Caco-2 (cell line): ENCODE measurements at regions not wholly inside any gene's neighbourhood (a gene's known extent, or its start where the extent isn't known, plus 50 kb on each side); places are given as distances from the start of the nearest gene placed in this dataset.

Experiments used
- BruUV-seq: library from RNA; stranded (reverse); fragments of 400-500 nt; replicated peaks from 2 replicates; lab custom pipeline; 2021; lab: Mats Ljungman, UMichigan
- CTCF ChIA-PET: fragments of 300-600 bp; sonication (Branson Sonifier 250); formaldehyde crosslinking; loops from one replicate; lab custom pipeline; 2022; ENCODE audit warnings: antibody characterized with exemption; lab: Charles Lee
- POLR2A ChIA-PET: fragments of 300-600 bp; sonication (Branson Sonifier 250); formaldehyde crosslinking; loops from one replicate; lab custom pipeline; 2022; ENCODE audit warnings: antibody characterized with exemption; lab: Charles Lee
- DNase-seq, 2 experiments: peaks; one replicate each; pipeline versions ENCODE4 v3.0.0 to v3.0.0-alpha.2; 2020 to 2022
- H3K27me3 ChIP-seq: replicated peaks from 2 replicates; pipeline ENCODE4 v1.6.0; 2011; ENCODE audit warnings: low read length; ENCODE audit not compliant: control insufficient read depth, insufficient read depth
- H3K36me3 ChIP-seq: 2 replicates; pipeline ENCODE4 v1.5.1; 2011; ENCODE audit warnings: low read length; ENCODE audit not compliant: control insufficient read depth, insufficient read depth
- H3K4me1 ChIP-seq: fragments of 250-450 bp; sonication (Bioruptor Pico); 2 replicates; pipeline ENCODE4 v1.5.1; 2020; ENCODE audit warnings: mild to moderate bottlenecking
- H3K4me3 ChIP-seq: 2 replicates; pipeline ENCODE4 v1.5.1; 2011; ENCODE audit warnings: low read depth, mild to moderate bottlenecking, control low read depth, low read length
- H3K9me3 ChIP-seq: fragments of 250-450 bp; sonication (Bioruptor Pico); 2 replicates; pipeline ENCODE4 v1.5.1; 2020; ENCODE audit warnings: mild to moderate bottlenecking, moderate library complexity
- H3K27ac Mint-ChIP-seq: one replicate; pipeline ENCODE4 v1.8.0; 2022; ENCODE audit warnings: mixed read lengths; ENCODE audit not compliant: unreplicated experiment
- H3K27me3 Mint-ChIP-seq: one replicate; pipeline ENCODE4 v1.8.0; 2022; ENCODE audit warnings: mixed read lengths; ENCODE audit not compliant: insufficient read depth, unreplicated experiment
- H3K36me3 Mint-ChIP-seq: one replicate; pipeline ENCODE4 v1.8.0; 2022; ENCODE audit warnings: mild to moderate bottlenecking, mixed read lengths; ENCODE audit not compliant: insufficient read depth, unreplicated experiment
- H3K4me1 Mint-ChIP-seq: one replicate; pipeline ENCODE4 v1.8.0; 2022; ENCODE audit warnings: low read depth, mixed read lengths; ENCODE audit not compliant: unreplicated experiment
- H3K4me3 Mint-ChIP-seq: one replicate; pipeline ENCODE4 v1.8.0; 2022; ENCODE audit warnings: mild to moderate bottlenecking, moderate library complexity, mixed read lengths; ENCODE audit not compliant: unreplicated experiment
- H3K9me3 Mint-ChIP-seq: one replicate; pipeline ENCODE4 v1.8.0; 2022; ENCODE audit warnings: mixed read lengths; ENCODE audit not compliant: unreplicated experiment
- intact Hi-C: fragments of 100-400 bp; cut with micrococcal nuclease; formaldehyde crosslinking; loops from one replicate; pipeline ENCODE4 v1.10.0; 2022; ENCODE audit not compliant: unreplicated experiment
- TF ChIP-seq, protein P1 (sequence below), 2 experiments: fragments of 200-600 bp in 1 of 2; IDR thresholded peaks; 1 replicate in 1 of 2; 2 replicates in 1 of 2; pipeline versions ENCODE4 v1.5.1 to v1.8.0; 2011 to 2022; ENCODE audit warnings: antibody characterized with exemption in 1 of 2, control low read depth in 1 of 2, inconsistent platforms in 1 of 2, low read depth in 1 of 2, low read length in 1 of 2, mild to moderate bottlenecking in 1 of 2, moderate library complexity in 1 of 2; ENCODE audit not compliant: insufficient read depth in 1 of 2, severe bottlenecking in 1 of 2, unreplicated experiment in 1 of 2

DNA sequence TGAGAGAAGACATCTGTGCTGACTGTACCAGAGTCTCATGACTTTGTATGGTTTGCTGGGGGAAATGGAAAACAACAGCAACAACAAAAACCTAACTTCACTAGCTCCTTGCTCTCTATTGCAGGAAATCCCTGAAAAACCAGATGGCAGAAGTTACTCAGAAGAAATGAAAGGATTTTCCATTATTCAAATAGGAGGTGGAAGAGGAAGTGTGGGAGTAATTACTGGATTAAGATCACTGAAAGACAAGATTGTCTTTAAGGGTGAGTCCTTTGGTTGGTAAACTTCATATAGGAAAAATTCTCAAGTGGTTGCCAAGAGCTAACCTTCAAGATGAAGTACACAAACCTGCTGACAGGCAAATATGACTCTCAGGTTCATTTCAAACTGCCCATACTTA is 391.9 kb upstream of the ATP2B1 start:
- ChIA-PET CTCF (no interaction called here), POLR2A (no interaction called here)
- no peak for DNase-seq
- TF ChIP-seq, protein P1, sequence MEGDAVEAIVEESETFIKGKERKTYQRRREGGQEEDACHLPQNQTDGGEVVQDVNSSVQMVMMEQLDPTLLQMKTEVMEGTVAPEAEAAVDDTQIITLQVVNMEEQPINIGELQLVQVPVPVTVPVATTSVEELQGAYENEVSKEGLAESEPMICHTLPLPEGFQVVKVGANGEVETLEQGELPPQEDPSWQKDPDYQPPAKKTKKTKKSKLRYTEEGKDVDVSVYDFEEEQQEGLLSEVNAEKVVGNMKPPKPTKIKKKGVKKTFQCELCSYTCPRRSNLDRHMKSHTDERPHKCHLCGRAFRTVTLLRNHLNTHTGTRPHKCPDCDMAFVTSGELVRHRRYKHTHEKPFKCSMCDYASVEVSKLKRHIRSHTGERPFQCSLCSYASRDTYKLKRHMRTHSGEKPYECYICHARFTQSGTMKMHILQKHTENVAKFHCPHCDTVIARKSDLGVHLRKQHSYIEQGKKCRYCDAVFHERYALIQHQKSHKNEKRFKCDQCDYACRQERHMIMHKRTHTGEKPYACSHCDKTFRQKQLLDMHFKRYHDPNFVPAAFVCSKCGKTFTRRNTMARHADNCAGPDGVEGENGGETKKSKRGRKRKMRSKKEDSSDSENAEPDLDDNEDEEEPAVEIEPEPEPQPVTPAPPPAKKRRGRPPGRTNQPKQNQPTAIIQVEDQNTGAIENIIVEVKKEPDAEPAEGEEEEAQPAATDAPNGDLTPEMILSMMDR (IDR thresholded peaks at IDR 0.05; ENCODE audit: insufficient read depth in 1 of 2, low read depth in 1 of 2, low read length in 1 of 2, severe bottlenecking in 1 of 2, unreplicated experiment in 1 of 2): no peak
- BruUV-seq: no TSS peak
- Mint-ChIP-seq H3K27me3 (no peaks in the 10 kb centered on the region), H3K9me3 (peaks cover 8% of the 10 kb centered on the region), H3K36me3 (no peaks in the 10 kb centered on the region), H3K27ac (no peak overlapping the region), H3K4me3 (no peak overlapping the region), H3K4me1 (peaks cover 20% of the 10 kb centered on the region)
- Histone ChIP-seq H3K4me3 (no peak overlapping the region), H3K36me3 (no peaks in the 10 kb centered on the region), H3K9me3 (no peaks in the 10 kb centered on the region), H3K4me1 (no peaks in the 10 kb centered on the region), H3K27me3 (no peaks in the 10 kb centered on the region)
- intact Hi-C loops: loop anchor here (5.0 kb wide), 1 partner anchor 393 kb away; the partner anchor contains the start of gene ATP2B1

DNA sequence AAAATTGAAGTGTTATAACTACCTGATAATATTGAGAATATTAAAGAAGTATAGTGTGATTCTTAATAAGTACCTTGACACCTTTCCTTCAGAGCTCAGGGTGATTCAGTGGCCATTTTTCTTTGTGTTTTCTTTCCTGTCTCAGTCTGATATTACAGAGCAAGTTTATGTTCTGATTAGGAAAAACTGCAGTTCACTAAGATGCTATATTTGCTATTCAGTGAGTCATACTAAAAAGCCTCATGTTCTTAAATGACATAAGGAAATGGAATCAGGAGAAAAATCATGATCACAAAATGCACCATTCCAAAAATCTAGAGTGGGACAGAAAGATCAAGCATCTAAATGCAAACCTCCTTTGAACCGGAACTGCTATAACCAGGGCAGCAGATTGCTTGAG is 390.6 kb upstream of the ATP2B1 start:
- intact Hi-C loops: no loop called here
- TF ChIP-seq, protein P1 (IDR thresholded peaks at IDR 0.05; ENCODE audit: insufficient read depth in 1 of 2, low read depth in 1 of 2, low read length in 1 of 2, severe bottlenecking in 1 of 2, unreplicated experiment in 1 of 2): no peak

DNA sequence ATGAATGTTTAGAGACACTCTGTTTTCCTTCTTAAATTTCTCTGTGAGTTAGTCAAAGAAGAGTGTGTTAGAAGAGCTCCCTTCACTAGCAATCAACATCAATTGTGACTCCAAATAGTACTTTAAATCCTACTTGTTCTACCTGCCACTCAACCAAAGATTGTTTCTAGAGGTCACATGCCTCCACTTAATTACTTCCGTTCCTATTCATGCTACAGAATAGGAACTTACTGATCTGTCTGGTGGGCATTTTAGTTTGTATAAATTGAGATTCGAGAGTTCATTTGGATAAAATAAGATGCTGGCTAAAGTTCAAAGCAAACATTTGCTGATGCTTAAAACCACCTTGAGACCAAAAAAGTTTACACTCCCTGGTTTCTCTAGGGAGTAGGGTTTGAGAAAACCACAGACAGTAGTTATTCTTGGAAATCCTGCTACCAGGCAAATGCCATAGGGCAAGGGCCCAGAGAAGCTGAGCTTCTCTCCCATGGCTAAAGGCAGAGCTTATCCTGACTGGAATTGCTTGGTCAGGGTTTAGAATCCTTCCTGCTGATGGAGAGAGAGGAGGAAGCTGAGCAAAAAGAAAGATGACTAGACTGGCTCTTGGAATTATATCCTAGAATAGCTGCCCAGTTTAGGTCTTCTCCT is 389.6 kb upstream of the ATP2B1 start:
- TF ChIP-seq, protein P1 (IDR thresholded peaks at IDR 0.05; ENCODE audit: insufficient read depth in 1 of 2, low read depth in 1 of 2, low read length in 1 of 2, severe bottlenecking in 1 of 2, unreplicated experiment in 1 of 2): no peak
- ChIA-PET CTCF (no interaction called here), POLR2A (no interaction called here)
- Mint-ChIP-seq H3K27me3 (no peaks in the 10 kb centered on the region), H3K4me1 (peaks cover 10% of the 10 kb centered on the region), H3K27ac (no peak overlapping the region), H3K9me3 (peaks cover 5% of the 10 kb centered on the region), H3K36me3 (no peaks in the 10 kb centered on the region), H3K4me3 (no peak overlapping the region)
- H3K4me3 ChIP-seq: no peak overlapping the region
- no peaks in the 10 kb centered on the region for H3K27me3 ChIP-seq
- no peaks in the 10 kb centered on the region for H3K4me1 ChIP-seq
- DNase-seq: no peak
- intact Hi-C loops: no loop called here
- BruUV-seq: no TSS peak
- no peaks in the 10 kb centered on the region for H3K36me3 ChIP-seq
- no peaks in the 10 kb centered on the region for H3K9me3 ChIP-seq

More for the DNA sequence above, 390.6 kb upstream of the ATP2B1 start:
- no peaks in the 10 kb centered on the region for H3K27me3 ChIP-seq
- CTCF ChIA-PET: no interaction called here
- POLR2A ChIA-PET: no interaction called here
- no peaks in the 10 kb centered on the region for H3K4me1 ChIP-seq
- H3K4me1 Mint-ChIP-seq: peaks cover 14% of the 10 kb centered on the region
- H3K36me3 ChIP-seq: no peaks in the 10 kb centered on the region
- BruUV-seq: no TSS peak
- H3K4me3 ChIP-seq: no peak overlapping the region
- peaks cover 8% of the 10 kb centered on the region for H3K9me3 Mint-ChIP-seq
- H3K36me3 Mint-ChIP-seq: no peaks in the 10 kb centered on the region
- no peak overlapping the region for H3K27ac Mint-ChIP-seq
- DNase-seq: no peak
- H3K27me3 Mint-ChIP-seq: no peaks in the 10 kb centered on the region
- no peak overlapping the region for H3K4me3 Mint-ChIP-seq
- H3K9me3 ChIP-seq: no peaks in the 10 kb centered on the region
